Erythroblast (primary cell): ENCODE measurements at regions not wholly inside any gene's neighbourhood (a gene's known extent, or its start where the extent isn't known, plus 50 kb on each side); places are given as distances from the start of the nearest gene placed in this dataset.

Source experiments
- GATA1 ChIP-seq: IDR thresholded peaks from 2 replicates; pipeline ENCODE4 v1.6.1; 2011; ENCODE audit warnings: low read depth, mild to moderate bottlenecking, control low read depth, low read length, moderate library complexity
- POLR2A ChIP-seq: IDR thresholded peaks from 2 replicates; pipeline ENCODE4 v1.6.1; 2011; ENCODE audit warnings: mild to moderate bottlenecking, low read length

GRCh38 chr2:215851082-215851481 lies 162.3 kb downstream of the MREG start:
- no peak for TF ChIP-seq POLR2A
- TF ChIP-seq GATA1 = no peak
